OCI-LY1 (cell line): ENCODE measurements at regions not wholly inside any gene's neighbourhood (a gene's known extent, or its start where the extent isn't known, plus 50 kb on each side); places are given as distances from the start of the nearest gene placed in this dataset.

Experiments
- EZH2 ChIP-seq: fragments of 200-600 bp; sonication (generic), shearing (Covaris generic); IDR thresholded peaks from 2 replicates; pipeline ENCODE4 v1.8.0; 2017; ENCODE audit warnings: borderline replicate concordance, mixed run types, mild to moderate bottlenecking, antibody characterized with exemption, low read length, moderate library complexity, mixed read lengths
- TF ChIP-seq, protein P1 (sequence below): fragments of 200-600 bp; sonication (generic), shearing (Covaris generic); IDR thresholded peaks from 2 replicates; pipeline ENCODE4 v1.5.1; 2017; ENCODE audit warnings: mild to moderate bottlenecking, antibody characterized with exemption, low read length, moderate library complexity, mixed read lengths

DNA sequence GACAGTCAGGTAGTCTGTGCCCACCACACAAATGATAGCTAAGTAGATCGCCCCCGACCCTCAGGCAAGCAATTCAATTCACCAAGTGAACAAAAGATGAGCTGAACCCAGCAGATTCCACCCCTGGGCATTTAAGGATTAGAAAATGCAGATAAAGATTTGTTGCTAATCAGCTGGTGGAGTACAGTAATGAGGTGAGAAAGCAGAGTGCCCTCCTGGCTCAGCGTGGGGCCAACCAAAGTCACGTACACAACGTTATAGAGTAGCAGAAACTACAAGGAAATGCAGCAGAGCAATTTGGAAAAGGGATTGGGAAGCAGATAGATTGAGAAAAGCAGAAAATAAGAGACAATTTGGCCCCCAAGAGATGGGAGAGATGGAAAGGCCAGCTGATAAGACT is 91.2 kb downstream of the SOX9 start:
- TF ChIP-seq, protein P1, sequence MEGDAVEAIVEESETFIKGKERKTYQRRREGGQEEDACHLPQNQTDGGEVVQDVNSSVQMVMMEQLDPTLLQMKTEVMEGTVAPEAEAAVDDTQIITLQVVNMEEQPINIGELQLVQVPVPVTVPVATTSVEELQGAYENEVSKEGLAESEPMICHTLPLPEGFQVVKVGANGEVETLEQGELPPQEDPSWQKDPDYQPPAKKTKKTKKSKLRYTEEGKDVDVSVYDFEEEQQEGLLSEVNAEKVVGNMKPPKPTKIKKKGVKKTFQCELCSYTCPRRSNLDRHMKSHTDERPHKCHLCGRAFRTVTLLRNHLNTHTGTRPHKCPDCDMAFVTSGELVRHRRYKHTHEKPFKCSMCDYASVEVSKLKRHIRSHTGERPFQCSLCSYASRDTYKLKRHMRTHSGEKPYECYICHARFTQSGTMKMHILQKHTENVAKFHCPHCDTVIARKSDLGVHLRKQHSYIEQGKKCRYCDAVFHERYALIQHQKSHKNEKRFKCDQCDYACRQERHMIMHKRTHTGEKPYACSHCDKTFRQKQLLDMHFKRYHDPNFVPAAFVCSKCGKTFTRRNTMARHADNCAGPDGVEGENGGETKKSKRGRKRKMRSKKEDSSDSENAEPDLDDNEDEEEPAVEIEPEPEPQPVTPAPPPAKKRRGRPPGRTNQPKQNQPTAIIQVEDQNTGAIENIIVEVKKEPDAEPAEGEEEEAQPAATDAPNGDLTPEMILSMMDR: no peak
- TF ChIP-seq EZH2: no peak
